ENCODE measurements at regions not wholly inside any gene's neighbourhood (a gene's known extent, or its start where the extent isn't known, plus 50 kb on each side); places are given as distances from the start of the nearest gene placed in this dataset.
"Not testable (repeated sequence)": the region's sequence is repeated elsewhere in the genome, so short reads cannot be mapped to it uniquely, and the experiment has no call there.

DNA sequence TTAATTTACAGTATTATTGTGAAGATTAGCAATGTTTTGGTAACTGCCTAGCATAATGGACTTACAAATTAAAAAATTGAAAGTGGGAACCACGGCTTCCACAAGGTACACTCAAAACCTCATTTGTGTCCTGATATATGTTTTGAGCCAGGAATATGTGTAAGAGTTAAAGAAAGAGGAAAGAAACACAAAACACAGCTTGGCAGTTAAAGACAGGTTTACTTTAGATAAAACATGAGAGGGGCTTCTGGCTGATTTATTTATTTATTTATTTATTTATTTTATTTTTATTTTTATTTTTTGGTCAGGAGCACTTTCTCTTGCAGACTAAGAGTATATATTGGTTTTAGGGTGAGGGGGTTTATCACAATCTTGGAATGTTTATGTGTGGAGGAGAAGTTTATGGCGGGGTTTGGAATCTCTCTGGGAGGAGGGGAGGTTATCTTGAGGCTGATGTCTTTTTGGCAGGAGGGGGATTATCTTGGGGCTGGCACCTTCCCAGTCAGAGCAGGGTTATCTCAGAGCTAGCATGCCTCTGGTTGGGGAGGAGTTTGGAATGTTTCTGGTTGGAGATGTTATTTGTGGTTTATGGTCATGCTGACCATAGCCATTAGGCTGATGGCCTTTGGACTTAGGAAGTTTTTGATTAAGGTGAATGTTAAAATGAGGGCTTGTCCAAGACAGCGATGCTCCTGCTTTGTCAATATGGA is 436.7 kb downstream of the DAD1 start:
- DNase-seq (ENCODE audit: low spot score): no peak

DNA sequence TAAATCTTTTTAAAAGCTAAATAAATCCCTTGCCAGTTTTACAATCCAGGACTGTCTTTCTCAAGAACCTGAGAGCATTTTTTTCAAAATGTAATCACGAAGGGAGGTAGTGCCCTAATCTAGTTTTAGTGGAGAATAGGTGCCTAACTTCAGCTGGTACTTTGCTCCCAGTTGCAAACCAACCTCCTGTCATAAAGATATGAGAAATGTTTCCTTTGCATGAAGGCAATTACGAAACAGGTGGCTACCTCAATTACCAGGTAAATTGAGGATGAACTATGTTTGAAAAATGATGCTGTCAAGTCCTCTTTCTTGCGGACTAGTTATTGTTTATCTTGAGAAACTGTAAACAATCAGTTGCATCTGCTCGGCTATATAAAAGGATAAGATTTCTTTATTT is 437.9 kb downstream of the DAD1 start:
- DNase-seq (ENCODE audit: low spot score): no peak

DNA sequence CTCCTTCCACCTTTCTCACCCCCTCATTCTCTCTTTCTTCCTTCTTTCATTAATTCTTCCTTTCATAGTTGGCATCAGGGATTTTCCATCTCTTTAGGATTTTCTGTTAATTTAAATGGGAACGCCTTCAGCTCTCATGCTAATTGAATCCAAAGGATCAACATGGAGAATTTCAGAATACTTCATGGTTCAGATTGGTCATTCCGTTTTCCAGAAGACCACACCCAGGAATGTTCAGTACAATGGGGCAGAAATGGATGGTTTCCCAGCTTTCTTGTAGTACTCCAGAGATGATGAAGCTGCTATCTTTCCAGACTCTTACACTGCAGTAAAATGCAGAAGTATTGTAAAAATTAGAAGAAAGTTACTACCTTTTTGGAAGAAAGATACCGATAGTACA is 440.0 kb downstream of the DAD1 start:
- no peak for DNase-seq (ENCODE audit: low spot score)

DNA sequence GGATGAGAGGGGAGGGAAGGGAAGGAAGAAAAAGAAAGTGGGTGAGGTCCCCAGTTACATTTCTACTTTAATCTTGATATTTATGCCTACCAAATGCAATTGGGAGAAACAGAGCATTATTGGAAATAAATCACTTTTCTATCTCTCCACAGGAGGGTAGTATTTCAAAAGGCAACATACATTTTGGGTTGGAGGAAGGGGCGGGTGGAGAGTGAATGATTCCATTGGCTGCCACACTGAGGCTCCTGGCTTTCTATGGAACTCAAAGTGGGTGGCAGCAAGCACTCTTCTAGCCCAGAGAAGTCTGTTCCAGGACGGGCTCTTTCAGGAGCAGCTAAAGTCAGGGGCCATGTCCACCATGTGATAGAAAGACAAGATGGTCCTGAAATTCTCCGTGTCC is 441.3 kb downstream of the DAD1 start:
- no peak for DNase-seq (ENCODE audit: low spot score)

DNA sequence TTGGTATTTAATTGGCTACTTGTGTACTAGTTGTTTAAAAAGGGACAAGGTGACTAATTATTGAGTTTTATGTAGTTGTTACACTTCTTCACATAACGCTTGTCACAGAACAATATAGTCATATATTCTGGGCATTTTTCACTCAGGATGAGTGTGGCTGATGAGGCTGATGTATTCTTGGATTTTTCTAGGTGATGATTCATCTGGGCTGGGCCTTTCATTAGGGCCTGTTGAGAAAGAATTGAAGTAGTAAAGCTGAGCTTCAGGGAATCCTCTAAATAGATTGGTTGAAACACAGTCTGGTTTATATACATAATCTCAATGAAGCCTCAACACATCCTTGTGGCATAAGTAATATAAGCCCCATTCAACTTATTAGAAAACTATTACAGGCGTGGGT is 445.7 kb downstream of the DAD1 start:
- no peak for DNase-seq (ENCODE audit: low spot score)

DNA sequence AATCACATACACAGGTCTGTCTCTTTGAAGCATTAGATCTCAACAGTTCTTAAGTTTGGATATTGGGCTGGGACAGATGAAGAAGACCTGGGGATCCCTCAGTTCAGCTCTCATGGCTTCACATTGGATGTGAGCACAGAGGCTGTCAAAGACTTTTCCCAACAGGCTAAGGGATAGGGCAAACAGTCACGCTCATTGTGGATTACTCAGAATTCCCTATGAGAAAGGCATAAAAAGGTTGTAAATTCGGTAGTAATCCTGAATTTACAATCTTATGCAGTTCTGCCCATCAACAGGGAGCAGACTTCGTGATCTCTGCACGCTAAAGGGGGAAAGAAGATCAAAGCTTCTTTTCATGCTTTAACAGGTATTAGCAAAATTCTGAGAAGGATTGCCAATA is 448.4 kb downstream of the DAD1 start:
- DNase-seq (ENCODE audit: low spot score): no peak

DNA sequence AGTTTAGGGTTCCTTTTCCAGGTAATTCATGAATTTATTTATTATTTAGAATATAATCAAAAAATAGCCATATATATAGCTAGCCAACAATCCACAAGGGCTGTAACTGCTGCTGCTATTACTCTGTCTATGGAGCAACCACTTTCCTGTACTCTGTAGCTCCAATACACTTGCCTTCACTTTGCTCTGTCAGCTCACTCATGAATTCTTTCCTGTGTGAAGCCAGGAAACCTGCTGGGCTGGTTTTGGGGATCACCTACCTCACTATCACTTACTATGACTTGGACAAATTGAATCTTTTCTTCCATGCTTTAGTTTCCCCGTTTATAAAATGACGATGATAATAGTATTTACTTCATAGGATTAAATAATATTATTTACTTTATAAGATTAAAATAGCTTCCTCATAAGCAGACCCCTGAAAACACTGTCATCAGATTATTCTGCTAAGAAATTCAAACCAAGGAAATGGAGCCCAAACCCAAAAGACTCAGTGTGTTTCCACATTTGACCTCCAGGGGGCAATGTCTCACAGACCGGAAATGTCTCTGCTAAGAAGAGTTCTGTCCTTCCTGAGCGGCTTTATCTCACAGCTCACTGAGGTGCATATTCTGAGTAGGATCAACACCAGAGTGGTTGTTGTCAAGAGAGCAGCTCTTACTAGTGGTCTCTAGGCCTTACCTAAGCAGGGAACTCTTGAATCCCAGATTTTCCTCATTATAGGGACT is 457.1 kb downstream of the DAD1 start:
- DNase-seq (ENCODE audit: low spot score): no peak

DNA sequence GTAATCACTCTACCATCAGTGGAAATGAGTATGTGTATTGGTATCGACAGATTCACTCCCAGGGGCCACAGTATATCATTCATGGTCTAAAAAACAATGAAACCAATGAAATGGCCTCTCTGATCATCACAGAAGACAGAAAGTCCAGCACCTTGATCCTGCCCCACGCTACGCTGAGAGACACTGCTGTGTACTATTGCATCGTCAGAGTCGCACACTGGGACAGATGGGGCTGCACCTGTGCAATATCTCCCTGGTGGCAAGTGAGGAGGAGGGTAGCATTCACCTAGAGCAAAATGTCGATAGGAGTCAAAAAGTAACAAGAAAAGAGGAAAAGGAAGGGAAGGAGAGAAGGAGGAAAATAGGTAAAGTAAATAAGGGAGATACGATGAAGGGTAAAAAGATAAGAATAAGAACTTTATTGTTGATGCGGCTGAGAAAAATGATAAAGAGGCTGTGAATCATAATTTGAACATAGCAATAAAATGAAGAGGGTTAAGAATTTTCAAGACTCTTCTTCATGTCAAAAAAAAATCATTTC is 450.5 kb upstream of the OR4E1 start:
- no peak for DNase-seq (ENCODE audit: low spot score)

DNA sequence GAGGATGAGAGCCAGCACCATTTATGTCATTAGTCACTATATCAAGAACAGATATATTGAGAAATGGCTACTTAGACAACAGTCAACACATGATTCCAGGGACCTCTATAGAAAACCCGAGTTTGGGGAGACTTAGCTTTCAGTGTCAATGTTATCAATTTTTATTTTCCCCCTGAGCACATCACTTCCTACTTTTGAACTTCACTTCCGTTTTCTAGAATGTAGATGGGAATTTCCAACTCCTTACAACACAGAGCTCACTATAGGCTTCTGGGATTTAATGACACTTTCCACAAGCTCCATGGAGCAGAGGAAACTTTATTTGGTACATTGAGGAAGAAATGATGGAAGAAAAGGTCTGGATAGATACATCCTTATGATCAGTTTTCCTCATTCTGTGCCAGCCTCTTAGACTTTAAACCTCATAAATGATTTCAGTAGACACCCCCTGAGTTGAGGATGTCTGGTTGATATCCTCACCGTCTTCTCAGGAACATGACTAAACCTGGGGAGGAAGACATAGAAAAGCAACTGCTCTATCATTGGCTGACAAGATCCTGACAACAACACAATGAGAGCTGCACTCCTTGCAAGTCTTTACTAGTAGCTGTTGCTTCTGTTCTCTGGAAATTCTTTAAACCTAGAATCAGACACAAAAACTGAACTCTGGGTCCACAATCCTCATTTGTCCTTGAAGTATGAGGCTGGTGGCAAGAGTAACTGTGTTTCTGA is 449.4 kb upstream of the OR4E1 start:
- DNase-seq (ENCODE audit: low spot score): no peak

DNA sequence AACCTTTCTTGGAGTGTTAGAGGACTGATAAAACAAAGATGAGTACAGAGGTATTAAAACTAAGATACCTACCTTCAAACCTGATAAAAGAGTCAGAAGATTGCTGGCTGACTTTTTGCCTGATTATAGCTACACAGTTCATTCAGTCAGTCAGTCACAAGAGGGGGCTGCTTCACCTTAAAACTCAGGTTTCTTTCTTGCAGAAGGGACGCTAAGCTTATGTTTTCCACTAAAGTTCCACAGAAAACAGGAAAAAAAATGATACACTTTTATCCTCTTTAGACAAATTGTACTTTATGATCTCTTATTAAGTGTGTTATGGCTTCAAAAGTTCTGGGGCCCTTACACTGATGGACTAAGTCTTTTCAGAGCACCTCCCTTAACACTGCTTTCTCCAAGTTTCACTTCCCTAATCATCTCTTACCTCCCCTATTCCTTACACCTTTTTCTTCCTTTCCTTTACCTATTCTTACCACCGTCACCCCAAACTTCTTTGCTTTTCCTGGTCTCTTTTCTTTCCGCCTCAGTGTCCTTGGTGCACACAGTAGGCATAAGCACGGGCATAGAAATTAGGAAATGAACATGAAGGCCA is 448.7 kb upstream of the OR4E1 start:
- no peak for DNase-seq (ENCODE audit: low spot score)

DNA sequence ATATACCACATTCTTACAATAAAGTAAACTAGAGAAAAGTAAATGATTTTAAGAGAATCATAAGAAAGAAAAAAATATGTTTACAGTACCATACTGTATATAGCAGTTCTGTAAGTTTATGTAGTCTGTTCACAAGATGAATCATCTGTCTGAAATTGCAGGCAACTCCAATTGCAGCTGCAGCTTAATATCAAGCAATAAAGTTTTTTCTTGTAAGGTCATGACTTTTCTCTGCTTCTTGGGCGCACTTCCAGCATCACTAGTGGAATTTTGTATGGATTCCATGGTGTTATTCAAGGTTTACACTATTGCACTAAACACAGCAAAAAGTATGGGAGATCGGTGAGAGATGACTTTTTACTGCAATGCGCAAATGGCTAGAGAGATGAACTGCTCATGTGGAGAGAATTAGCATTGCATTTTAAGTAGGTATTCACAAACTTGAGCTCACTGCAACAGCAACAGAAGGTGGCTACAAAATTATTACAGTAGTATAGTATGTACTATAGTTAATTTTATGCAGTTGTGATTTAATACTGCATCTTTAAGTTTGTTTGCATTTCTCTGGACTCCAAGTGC is 445.4 kb upstream of the OR4E1 start:
- no peak for DNase-seq (ENCODE audit: low spot score)

DNA sequence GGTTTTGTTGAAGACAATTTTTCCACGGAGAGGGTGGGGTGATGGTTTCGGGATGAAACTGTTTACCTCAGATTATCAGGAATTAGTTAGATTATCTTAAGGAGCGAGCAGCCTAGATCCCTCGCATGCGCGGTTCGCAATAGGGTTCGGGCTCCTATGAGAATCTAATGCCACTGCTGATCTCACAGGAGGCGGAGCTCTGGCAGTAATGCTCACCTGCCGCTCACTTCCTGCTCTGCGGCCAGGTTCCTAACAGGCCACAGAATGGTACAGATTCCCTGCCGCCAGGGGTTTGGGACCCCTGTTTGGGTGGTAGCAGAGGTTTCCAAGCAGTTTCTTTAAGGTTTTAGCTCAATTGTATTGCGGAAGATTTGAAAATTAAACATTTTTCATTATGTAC is 439.8 kb upstream of the OR4E1 start:
- DNase-seq (ENCODE audit: low spot score): no peak

DNA sequence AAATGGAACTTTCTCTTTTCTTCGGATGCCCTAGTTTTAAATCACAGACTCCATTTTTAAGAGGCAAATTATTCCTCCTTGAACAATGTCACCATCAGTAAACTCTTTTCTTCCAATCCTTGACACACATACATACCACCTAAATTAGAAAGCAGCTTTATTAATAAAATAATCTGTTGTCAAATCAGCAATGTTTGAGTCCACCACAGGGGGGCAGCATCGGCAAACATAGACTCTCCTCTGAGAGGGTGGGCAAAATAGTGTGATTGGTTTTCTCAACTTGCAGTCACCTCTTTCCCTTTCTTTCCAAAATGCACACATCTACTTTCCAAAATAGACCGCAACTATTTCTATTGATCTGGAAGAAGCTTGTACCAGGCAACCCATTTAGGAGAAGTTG is 438.4 kb upstream of the OR4E1 start:
- DNase-seq (ENCODE audit: low spot score): peak; percentile 12

DNA sequence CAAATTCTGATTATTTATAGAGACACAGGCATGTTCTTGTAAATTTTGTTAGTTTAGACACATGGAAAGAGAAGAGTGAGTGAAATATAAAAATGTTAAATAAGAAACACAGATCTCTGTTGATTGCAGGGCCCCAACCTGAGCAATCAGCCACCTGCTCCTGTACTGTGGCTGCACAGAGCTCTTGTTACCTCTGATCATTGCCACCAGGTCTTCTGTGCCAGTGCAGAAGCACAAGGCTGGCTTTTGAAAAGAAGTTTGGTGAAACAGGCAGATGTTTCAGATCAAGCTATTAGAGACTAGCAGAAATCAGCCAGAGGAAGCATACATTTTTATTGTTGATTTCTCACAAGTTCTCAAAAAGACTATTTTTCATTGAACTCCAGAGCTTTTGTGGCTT is 434.1 kb upstream of the OR4E1 start:
- no peak for DNase-seq (ENCODE audit: low spot score)

DNA sequence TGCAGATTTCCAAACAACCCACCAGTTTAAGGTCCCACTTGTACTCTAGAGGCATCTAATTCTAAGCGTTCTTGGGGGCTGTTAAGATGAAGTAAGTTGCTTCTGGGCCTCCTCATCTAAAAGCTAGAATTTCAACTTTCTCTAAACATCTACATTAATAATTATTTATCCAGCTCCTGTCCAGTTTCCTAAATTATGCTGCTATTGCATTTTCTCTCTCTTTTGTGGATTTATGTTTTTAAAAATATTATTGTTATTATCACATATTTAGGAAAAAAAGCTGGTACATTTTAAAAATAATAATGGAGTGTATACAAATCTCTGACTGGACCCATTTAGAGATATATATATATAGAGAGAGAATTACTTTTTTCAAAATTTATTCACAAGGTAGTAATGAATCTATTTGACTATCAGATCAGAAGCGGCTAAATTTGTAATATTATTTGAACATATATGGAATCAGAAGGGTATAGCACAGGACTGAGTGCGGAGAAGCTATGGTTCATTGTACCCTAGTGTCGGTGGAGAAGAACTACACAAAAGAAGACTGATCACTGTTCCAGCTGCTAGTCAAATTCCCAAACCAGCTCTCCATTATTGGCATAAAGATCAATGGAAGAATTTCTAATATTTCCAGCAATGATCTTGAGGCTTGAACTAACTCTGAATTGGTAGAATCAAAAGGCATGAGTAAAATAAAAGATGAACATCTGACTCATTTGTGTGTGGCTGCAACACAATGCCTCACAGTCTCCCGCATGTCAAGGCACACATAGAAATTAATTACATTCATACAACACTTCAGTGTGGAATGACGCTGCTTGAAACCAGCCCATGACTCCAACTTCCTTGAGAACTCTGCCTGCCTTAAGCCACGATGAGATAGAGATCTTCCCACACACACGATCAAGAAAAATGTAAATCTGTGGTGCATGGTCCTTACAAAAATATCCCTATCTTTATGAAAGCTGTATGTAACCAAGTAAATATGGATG is 433.4 kb upstream of the OR4E1 start:
- no peak for DNase-seq (ENCODE audit: low spot score)

DNA sequence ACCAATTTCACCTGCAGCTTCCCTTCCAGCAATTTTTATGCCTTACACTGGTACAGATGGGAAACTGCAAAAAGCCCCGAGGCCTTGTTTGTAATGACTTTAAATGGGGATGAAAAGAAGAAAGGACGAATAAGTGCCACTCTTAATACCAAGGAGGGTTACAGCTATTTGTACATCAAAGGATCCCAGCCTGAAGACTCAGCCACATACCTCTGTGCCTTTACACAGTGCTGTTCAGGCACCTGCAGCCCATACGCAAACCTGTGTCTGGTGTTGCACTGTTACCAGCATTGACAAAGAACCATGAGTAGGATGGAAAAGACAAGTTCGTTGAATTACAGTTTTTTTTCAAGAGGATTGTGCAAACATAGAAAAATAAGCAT is 432.0 kb upstream of the OR4E1 start:
- DNase-seq (ENCODE audit: low spot score): no peak

DNA sequence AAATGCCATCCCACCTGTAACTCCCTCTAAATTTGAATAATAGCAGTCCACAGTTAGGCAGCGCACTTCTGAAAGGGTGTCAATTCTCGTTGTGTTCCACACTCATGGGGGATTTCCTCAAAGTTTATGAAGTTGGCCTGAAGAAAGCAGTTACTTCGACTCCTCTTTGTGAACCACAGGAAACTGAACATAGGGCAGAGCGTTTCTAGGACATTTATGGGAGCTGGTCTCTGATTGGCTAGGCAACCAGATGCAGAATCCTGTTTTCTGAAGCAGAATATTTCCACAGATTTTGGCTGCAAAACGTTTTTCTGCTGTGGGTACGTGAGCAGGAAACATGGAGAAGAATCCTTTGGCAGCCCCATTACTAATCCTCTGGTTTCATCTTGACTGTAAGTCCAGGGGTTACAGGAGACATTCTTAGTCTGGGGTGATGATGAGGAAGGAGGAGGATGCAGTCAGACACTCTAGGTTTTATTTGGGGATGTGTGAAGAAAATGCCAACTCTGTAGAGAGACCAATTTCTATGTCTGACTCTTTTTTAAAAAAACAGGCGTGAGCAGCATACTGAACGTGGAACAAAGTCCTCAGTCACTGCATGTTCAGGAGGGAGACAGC is 431.5 kb upstream of the OR4E1 start:
- DNase-seq (ENCODE audit: low spot score): no peak

DNA sequence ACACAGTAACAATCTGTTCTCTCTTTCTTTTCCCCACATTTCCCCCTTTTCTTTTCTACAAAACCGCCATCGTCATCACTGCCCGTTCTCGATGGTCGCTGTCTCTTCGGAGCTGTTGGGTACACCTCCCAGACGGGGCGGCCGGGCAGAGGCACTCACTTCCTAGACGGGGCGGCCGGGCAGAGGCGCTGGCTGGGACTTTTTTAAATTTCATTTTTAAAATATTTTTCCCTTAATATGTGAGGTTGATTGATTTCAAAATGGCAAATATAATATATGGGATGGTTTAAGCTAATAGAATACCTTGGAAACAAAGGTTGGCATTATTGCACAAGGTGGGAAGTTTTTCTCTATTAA is 427.1 kb upstream of the OR4E1 start:
- DNase-seq (ENCODE audit: low spot score): not testable (repeated sequence)

DNA sequence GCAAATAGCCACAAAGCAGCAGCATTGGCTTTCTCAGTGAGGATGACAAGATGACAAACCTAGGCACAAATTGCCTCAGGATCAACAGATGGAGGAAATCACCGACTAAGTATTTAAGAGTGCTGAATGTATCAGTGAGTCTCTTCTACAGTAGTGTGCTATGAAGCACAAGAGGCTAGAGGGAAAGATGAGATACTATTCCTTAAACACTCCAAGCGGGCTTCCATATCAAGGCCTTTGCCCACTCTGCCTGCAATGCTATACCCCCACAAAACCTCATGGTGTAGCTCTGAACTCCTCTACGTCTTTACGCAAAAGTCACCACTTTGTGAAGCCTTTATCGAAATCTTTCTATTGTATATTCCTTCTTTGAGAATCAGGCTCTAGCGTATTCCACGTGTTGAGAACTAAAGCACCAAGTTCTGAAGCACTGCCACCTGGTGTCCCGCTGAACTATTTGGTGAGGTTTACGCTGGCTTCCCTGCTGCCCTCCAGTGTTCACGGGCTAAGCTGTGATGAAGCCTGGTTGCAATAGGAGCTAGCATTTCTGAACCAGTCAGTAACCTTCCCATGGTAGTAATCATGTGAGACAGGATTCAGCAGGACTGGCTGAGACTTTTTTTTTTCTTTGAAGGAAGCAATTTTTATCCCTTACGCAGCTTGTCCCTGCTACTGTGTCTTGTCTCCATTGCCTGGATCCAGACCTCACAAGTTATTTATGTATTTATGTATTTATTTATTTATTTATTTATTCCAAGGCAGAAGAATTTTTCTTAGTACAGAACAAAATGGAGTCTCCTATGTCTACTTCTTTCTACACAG is 426.5 kb upstream of the OR4E1 start:
- peak; percentile 33 for DNase-seq (ENCODE audit: low spot score)

DNA sequence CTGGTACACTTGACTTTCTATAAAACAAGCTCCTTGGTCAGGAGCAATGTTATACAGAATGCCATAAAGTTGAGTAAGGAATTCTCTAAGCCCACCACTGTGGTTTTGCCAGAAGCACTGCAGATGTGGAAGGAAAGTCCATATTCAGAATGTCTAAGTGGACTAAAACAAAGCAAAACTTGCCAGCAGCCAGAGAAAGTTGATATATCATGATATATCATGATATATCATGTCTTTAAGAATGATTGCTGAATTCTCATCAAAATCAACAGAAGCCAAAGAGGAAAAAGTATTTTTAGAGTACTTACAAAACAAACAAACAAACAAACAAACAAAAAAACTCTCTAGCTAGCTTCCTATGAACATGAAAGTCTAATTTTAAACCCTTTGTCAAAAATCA is 424.8 kb upstream of the OR4E1 start:
- DNase-seq (ENCODE audit: low spot score): no peak

Data from AG08396 (cell line).